ENCODE measurements at regions not wholly inside any gene's neighbourhood (a gene's known extent, or its start where the extent isn't known, plus 50 kb on each side); places are given as distances from the start of the nearest gene placed in this dataset.

DNA sequence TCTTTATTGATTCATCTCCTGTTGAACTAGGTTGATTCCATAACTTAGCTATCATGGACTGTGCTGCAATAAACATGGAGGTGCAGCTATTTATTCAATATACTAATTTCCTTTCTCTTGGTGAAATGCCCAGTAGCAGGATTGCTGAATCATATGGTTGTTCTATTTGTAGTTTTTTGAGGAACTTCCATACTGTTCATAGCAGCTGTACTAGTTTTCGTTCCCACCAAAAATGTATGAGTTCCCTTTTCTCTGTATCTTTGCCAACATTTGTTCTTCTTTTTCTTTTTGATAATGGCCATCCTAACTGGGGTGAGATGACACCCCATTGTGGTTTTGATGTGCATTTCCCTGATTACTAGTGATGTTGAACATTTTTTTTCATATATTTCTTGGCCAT lies 87.2 kb upstream of the NAV2 start:
- H3K9me1 ChIP-seq (ENCODE audit: control insufficient read depth, insufficient read depth, low read length), result no peaks in the 10 kb centered on the region
- WGBS (ENCODE audit: insufficient coverage, low coverage, missing lambda C conversion rate), result 0% methylated on average over 1 of the region's 1 CpG
- ATAC-seq, result no peak
- H2AFZ ChIP-seq (ENCODE audit: low read depth, low read length), result no peak overlapping the region
- TF ChIP-seq ZNF121 (CRISPR knock-in tag; conservative IDR thresholded peaks at IDR 0.05) (no peak), ZNF263 (CRISPR knock-in tag; IDR thresholded peaks at IDR 0.05; ENCODE audit: borderline replicate concordance) (no peak), DPF2 (IDR thresholded peaks at IDR 0.05) (no peak), PCBP1 (IDR thresholded peaks at IDR 0.05; ENCODE audit: low read depth, low read length, poor library complexity, severe bottlenecking) (no peak), ZNF184 (CRISPR knock-in tag; IDR thresholded peaks at IDR 0.05) (no peak), ILK (tag; IDR thresholded peaks at IDR 0.05; ENCODE audit: borderline replicate concordance, low read depth) (no peak), ZNF512 (tag; IDR thresholded peaks at IDR 0.05) (no peak), ASH1L (IDR thresholded peaks at IDR 0.05; ENCODE audit: borderline replicate concordance, low read depth, partially characterized antibody) (no peak), NCOR1 (IDR thresholded peaks at IDR 0.05) (no peak)
- TF ChIP-seq, protein P1, sequence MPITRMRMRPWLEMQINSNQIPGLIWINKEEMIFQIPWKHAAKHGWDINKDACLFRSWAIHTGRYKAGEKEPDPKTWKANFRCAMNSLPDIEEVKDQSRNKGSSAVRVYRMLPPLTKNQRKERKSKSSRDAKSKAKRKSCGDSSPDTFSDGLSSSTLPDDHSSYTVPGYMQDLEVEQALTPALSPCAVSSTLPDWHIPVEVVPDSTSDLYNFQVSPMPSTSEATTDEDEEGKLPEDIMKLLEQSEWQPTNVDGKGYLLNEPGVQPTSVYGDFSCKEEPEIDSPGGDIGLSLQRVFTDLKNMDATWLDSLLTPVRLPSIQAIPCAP (CRISPR knock-in tag; IDR thresholded peaks at IDR 0.05; ENCODE audit: borderline replicate concordance), result no peak
- BruUV-seq (replicated peaks), result no TSS peak
- DNase-seq (ENCODE audit: extremely low read depth in 1 of 4, low spot score in 3 of 4), result no peak
- no peak overlapping the region for H3K9ac ChIP-seq (ENCODE audit: insufficient read depth in 1 of 2, low read depth in 2 of 2, low read length in 2 of 2)
- intact Hi-C loops (cut with micrococcal nuclease), result no loop called here
- ChIA-PET CTCF (ENCODE audit: low intra/inter-chr PET ratio) (no interaction called here), POLR2A (interaction anchor here (0.6 to 1.5 kb wide), 2 partner anchors 34 to 104 kb away, joined by 3 read pairs; no protein-coding TSS in a partner anchor)
- no peak overlapping the region for H3K4me2 ChIP-seq (ENCODE audit: insufficient read depth, low read length)
- H3K79me2 ChIP-seq (ENCODE audit: control insufficient read depth, insufficient read depth, low read length), result no peaks in the 10 kb centered on the region
- peaks cover 0 to 6% of the 10 kb centered on the region in 2 experiments; a peak in 1 of 5 replicates for H3K27me3 ChIP-seq (ENCODE audit: control insufficient read depth in 2 of 2, insufficient read depth in 2 of 2, low read length in 2 of 2)
- no peak overlapping the region for H3K4me3 ChIP-seq
- H3K27ac ChIP-seq (ENCODE audit: extremely low read depth, low read depth, low read length), result no peak overlapping the region
- H4K20me1 ChIP-seq (replicated peaks; ENCODE audit: control insufficient read depth, insufficient read depth, low read length), result no peaks in the 10 kb centered on the region
- H3K4me1 ChIP-seq (replicated peaks in 1 of 2; ENCODE audit: control insufficient read depth in 2 of 2, insufficient read depth in 2 of 2, low read length in 2 of 2), result no peaks in the 10 kb centered on the region
- in situ Hi-C loops (cut with MboI), result no loop called here
- H3K9me3 ChIP-seq (replicated peaks; ENCODE audit: control insufficient read depth, insufficient read depth, low read depth, low read length), result no peaks in the 10 kb centered on the region
- no peaks in the 10 kb centered on the region for H3K36me3 ChIP-seq (ENCODE audit: control insufficient read depth, insufficient read depth, low read length)
- FAIRE-seq, result no peak
